Activated naive CD8-positive, alpha-beta T cell treated with anti-CD3 and anti-CD28 coated beads, Interleukin-2, amount 50 U/mL, for 16 hours (primary cell): ENCODE measurements at regions not wholly inside any gene's neighbourhood (a gene's known extent, or its start where the extent isn't known, plus 50 kb on each side); places are given as distances from the start of the nearest gene placed in this dataset.

Experiments used
- DNase-seq: peaks from one replicate; pipeline ENCODE4 v3.0.0-alpha.2; 2020; ENCODE audit warnings: low read depth, low spot score

DNA sequence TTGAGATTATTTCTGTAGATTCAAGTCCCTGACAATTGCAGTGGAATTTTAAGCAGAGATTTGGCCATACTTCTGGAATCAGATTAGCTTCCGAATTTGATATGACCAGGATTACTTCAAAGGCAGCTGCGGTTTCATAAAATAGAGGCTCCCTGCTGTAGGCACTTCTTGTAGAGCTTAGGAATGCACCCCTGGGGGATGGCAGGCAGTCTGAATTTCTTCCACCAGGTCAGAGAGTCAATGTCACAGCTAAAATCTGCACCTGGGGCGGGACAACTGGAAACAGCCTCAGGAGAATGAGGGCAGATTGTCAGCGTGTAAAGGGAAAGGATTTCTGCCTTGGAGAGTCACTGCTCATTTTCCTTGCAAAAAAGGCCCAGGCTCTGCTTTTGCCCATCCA is 182.6 kb downstream of the ARRDC4 start:
- no peak for DNase-seq

DNA sequence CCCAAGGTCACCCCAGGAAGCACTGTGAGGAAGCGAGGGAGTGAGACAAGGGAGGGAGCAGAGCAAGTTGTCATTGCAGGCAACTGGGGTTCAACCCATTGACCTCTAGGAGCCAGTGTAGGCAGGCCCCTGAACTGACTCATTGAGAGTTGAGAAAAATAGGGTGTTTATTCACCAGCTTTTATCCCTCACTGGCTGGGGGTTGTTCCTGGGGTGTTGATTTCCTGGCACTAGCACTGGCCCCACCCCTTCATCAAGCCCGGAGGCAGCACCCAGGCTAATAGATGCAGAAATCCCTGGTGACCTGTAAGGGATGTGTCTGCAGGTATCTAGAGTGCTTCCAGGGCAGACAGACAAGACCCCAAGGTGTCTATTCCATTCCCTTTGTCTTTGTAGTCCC is 183.9 kb downstream of the ARRDC4 start:
- DNase-seq: no peak

DNA sequence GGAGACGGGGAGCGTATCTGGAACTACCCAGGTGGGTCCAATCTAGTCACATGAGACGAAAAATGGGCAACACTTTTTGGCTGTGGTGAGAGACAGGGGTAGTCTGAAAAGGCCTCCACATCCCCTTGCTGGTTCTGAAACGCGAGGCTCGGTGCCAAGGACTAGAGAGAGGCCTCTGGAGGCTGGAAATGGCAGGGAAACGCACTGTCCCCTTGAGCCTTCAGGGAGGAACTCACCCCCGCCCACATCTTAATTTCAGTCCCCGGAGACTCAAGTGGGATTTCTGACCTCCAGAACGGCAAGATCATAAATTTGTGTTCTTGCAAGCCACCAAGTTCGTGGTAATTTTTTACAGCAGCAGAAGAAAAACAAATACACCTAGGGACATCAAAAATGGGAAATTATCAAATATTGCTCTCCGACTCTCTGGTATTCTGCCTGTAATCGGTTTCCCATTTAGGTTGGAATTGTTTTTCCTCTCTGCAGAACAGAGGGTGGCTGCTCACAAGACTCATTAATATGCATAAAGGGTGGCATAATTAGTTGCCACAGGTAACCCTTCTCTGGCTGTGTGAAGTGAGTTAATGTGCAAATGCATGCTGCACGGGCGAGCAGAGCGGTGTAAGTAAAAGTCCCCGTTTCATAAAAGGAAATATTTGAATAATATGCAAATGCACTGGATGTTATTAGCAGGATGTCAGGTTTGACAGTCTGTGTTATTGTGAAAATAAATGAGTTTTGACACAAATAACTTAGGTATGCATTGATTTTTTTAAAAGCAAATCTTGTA is 185.7 kb downstream of the ARRDC4 start:
- no peak for DNase-seq

DNA sequence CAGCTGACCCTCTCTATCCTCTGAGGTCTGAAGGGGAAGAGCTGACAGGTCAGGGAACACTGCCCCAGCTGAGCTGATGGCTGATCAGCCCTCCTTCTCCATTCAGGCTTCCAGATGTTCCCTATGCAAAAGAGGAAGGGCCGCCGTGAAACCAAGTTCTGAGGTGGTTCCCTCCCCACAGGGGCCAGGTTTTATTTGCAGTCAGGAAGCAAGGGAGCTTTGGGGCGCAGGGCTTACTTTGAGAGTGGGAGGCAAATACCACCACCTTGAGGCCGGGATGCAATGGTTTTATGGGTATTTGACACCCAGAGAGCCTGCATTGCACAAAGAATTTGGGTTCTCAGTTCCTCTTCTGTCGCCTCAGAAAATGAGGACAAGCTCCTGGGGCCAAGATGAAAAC is 186.9 kb downstream of the ARRDC4 start:
- DNase-seq: no peak

DNA sequence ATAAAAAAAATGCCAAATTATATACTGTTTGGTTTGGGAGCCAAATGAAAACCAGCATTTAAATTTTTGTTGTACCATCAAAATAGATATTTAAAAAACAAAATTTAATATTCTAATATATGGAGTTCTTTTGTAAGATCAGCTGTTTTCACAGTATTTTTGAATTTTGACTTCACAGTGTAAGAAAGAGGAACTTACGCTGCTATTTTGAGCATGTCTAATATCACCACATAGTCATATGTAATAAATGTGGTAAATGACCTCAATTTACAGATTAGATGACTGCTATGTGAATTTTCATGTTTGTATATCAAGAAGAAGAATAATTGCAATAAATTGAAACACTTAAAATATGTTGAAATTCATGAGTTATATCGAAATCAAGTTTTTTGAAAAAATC is 189.6 kb downstream of the ARRDC4 start:
- DNase-seq: no peak

DNA sequence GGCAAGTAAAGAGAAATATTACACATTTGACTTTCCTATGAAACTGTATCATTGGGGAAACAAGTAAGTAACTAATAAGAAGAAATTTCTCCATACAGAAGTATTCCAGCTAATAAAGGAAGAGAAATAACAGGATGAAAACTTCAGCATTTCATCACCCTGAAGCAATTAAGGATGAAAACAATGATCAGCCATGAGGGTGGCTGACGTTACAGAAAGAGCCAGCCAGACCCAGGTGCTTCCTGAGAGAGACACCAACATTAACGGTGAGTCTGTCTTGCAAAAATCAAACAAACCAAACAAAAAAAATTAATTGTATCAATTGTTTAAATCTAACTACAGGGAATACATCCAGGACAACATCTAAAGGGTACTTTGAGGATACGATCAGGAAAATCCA is 190.0 kb downstream of the ARRDC4 start:
- no peak for DNase-seq

DNA sequence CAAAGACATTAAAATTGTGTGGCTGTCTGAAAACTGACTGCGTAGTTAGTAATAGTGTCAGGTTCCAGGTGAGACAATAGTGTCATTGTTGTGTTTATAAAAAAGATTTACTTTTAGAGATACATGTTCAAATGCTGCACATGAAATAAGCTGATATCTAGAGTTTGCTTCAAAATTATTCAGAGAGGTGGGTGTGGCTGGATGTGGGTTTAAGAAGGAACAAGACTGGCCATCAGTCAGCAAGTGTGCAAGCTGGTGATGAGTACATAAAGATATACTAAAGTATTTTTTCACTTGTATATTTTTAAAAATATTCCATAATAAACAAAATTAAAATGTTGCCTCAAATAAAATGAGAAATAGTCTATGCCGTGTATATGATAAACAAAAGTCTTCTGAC is 190.6 kb downstream of the ARRDC4 start:
- DNase-seq: no peak

DNA sequence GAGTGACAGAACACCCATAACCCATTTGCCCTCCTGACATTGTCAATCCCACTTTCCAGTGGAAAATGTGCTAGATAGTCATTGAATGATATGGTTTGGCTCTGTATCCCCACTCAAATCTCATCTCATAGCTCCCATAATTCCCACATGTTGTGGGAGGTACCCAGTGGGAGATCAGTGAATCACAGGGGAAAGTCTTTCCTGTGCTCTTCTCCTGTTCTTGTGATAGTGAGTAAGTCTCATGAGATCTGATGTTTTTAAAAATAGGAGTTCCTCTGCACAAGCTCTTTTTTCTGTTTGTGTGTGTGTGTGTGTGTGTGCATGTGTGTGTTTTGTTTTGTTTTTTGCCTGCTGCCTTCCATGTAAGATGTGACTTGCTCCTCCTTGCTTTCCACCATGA is 191.7 kb downstream of the ARRDC4 start:
- DNase-seq: no peak

DNA sequence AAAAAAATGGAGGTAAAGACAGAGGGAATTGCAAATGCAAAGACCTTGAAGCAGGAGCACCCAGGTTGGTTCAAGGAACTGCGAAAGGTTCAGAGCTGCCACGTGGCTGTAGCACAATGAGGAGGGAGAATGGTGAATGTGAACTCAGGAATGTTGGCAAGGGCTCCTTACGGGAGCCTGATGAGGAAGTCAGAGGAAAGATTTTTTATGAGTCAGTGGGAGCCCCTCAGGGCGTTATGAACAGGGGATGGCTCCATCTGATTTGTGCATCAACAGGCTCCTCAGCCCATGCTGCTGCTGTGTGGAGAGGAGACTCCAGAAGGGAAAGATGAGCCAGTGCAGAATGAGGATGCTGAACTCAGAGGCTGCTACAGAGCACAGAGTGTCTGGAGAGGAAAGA is 194.4 kb downstream of the ARRDC4 start:
- no peak for DNase-seq

DNA sequence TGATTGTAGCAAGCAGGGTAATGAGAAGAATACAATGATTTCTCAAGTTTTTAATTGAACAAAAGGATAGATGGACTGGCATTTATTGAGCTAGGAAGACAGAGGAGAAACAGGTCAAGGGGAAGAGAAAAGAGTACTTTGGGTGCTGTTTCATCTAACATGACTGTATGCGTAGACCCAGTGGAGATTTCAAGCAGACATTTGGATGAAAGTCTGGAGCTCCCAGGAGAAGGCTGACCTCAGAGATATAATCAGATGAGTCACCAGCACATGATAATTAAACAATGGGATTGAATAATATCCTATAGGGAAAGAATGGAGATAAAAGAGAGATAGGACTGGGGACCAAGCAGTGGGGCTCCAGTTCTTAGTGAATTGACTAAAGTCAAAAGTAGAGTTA is 194.9 kb downstream of the ARRDC4 start:
- no peak for DNase-seq

DNA sequence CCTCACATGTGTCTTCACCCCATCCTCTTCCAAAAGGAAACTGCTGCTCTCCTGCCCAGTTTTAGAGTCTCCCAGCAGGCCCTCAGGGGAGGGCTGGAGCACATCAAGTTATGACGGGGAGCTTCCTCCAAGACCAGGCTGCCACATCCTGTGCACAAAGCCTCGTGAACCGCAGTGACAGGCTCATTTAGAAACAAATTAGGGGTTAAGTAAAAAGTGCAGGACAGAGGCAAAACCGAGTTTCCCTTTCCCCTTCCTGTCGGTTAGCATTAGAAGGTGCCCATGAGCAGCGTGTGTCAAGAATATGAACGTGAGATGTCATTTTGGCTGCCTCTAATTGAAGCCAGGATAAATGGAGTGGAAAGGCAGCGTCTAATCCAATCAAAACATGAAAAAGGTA is 199.7 kb downstream of the ARRDC4 start:
- no peak for DNase-seq

DNA sequence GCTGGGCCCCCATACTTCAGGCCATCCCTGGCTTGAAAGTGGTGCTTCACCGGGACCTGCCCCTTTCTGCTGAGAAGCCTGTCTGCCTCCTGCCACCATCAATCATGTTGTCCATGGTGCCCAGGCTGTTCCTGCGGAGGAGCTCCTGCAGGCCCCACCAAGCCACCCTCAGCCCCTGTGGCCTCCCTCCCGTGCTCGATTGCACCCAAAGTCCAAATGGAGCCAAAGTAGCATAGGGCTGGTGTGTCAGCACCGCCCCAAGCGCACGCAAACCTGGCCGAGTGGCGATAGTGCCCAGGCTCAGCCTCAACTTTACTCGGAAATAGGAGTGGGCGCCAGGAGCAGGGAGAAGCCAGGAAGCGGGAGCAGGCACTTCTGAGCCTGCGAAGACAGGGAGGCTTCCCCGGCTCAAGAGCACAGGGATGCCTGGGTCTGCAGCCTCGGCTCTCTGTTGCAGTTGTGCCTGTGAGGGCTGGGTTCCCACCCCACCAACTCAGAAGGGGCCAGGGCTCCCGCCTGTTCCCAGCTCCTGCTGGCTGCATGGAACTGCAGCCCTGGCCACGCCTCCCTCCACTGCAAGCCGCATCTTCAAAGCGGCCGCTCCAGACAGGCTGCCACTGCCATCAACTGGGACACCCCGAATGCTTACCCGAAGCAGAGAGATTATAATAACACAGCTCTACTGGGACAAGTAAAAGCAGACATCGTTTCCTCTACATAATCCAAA is 203.0 kb downstream of the ARRDC4 start:
- DNase-seq: no peak

DNA sequence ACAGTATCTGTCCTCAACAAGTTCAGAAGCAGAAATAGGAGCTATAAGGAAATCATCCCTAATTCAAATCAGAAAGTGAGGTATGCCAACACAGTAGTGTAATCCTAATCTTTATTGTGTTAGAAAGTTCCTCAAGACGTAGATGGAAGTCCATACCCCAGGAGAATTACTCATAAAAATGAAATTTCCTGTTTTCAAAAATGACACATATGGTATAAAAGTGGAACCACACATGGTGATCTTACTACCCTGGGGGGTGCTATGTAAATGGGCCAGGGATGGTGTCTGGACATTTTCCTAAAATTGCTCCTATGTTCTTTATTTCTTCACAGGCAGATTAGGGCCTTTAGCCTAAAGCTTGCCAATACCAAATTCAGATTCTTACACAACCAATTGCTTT is 204.1 kb downstream of the ARRDC4 start:
- no peak for DNase-seq

DNA sequence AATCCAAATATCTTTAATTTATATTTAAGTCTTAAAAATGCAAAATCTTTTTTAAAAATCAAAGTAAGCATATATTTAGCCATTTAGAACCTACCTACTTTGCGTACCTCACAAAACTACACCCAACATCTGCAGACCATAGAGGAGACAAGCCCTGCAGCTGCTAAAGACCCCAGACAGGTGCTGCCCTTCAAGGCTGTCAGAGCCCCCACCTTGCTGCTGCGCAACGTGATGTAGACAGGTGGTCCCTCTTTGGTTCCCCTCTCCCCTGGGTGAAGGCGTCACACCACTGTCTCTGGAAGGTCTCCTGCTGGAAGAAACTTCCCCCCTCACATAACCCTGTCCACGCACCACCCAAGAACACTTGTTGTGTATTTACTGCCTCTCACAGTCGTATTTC is 204.5 kb downstream of the ARRDC4 start:
- DNase-seq: no peak

DNA sequence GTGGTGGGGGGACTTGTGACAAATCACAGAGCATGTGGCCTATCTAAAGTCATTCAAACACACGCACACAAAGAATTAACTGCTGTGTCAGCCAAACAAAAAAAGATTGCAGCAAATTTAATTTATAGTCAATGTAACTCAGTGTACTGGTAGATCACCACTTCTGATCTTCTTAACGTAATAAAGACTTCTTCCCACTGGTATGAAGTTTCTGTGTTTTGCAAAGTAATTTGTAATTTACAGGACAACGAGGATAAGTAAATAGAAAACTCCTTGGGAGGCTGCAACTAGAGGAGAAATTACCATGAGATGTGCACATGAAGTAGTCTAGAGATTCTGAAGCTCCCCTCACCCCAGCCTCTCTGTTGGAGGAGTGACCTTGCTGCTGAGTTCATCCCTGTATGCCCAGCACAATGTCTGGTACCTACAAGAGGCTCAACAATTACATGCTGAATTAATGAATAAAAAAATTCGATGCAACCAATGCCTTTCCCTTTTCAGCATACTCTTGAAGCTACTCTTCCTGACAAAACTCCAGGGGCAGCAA is 207.3 kb downstream of the ARRDC4 start:
- DNase-seq: no peak

DNA sequence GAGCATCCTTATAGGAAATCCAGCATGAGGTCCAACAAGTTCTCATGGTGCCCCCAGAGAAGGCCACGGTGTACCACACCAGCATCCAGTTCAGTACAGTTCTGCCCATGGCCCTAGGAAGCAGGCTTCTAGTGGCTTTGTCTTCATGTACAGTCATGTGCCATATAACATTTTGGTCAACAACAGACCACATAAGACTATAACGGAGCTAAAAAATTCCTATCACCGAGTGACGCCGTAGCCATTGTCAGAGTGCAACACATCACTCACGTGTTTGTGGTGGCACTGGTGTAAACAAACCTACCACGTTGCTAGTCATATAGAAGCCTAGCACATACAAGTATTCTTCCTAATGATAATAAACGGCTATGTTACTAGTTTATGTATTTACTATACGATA is 209.0 kb downstream of the ARRDC4 start:
- DNase-seq: no peak

DNA sequence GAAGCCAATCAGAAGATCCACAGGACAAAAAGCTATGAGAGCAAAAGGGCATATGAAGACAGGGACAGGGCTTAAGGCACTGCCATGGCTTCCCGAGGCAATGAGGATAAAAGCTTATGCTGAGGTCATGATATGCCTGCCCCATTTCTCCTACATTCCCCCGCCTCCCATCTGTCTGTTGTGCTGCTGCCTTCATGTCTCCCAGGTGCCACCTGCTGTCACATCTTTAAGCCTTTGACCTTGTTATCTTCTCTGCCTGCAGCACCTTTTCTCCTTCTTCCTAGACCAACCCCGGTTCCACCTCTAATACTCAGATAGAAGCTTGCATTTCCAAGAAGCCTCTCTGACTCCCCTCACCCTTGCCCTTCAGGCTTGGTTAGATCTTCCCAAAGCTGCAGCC is 213.8 kb downstream of the ARRDC4 start:
- DNase-seq: no peak

DNA sequence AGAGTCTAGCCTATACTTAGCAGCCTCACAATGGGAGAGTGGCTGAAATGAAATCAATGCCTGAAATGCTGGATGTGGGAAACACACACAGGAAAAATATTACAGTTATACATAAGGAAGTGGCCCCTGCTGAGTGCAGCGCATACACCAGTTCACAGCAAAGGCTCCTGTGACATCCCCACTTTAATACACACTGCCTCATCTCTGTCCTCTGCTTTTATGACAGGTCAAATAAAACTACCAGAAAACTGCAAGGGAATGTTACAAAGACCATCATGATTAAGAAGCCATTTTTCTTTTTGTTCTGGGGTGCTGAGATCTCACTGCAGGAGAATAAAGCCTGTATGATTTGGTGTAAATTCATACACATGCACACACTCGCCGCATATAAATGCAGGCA is 214.3 kb downstream of the ARRDC4 start:
- DNase-seq: no peak

DNA sequence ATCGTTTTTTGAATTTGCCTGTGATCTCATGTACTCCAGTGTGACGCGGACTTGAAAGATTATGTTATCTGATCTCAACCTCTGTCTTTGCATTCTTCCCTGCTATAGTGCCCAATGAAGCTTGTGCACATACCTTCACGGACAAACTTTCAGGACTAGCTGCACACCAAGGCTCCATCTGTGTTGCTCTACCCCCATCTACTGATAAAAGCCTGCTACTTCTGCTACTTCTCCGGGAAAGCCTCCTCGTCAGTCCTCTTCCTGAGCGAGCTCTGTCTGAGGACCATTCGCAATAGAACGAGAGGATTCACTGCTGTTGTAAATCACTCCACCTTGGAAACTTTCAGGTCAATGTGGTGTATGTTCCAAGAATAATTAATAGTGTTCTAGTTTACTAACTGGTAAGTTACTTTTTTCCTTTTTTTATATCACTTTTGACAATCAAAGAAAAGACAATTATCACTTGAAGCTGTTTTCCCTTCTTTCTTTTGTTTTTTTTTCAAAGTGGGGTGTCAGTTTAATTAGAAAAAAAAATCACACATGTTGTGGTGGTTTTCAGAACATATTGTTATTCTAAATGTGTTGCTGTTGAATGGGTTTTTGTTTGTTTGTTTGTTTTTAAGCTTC is 217.6 kb downstream of the ARRDC4 start:
- DNase-seq: no peak

DNA sequence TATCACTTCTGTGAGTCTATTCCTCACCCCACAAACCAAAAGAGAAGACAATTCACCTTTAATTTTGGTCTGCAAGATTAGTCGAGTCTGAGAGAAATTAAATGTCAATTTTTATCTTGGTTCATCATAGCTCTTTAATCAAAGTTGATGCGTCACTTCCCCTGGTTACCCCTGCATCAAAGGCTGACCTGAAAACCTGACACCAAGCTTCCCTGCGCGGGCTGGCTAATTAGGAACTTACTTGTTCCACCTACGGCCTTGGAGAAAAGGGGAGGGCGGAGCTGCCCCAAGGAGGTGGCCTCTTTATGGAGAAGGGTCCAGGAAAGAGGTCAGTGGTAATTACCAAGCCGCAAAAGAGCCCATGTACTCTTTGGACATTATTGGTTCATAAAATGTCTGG is 218.4 kb downstream of the ARRDC4 start:
- DNase-seq: no peak

DNA sequence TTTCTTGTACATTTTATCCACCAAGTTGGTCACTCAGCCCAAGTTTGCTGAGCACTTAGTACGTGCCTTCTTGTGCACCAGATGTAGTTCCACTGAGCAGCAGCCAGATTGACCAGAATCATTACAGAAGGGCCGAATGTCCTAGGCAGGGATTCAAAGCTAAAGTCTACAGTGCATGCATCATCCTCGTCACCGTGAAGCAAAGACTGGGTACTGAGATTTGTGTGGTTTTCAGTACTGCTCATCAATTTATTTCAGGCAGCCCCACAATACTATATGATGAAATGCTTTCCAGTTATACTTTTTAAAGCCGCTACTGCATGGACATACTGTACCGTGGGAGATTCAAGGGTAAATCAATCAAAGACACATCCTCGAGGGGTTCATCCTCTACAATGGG is 227.0 kb downstream of the ARRDC4 start:
- DNase-seq: no peak

DNA sequence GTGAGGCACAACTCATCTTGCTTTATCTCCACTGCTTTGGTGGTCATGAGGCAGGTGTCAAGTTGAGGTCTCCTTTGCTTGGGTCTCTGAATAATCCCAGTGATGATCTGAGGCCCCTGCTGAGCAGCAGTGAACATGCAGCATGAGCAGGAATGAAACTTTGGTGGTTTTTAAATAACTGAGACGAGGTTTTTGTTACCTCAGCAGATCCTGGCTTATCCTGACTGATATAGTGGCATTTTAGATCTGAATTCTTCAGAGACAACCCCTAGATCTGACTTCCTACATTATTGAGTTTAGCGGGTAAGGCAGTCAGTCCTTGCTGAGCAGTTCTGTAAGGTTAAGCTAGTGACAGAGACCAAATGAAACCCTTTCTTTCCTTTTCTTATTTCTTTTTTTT is 230.4 kb downstream of the ARRDC4 start:
- DNase-seq: no peak

DNA sequence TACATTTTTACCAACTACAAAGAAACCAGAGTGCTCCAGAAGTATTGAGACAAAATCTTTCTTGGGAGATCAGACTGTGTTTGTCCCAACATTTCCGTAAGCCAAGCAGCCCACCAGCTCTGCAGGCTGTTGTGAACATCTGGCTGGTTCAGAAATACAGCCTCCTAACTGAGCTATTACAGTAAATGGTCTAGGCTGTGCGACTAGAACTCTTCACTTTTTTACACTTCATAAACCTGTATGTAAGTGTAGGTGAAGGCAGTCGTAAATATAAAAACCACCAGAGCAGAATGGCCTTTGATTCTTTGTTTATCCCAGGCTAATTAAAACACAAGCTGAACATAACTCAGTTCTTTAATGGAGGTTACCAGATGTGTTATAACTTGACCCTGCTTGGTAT is 235.3 kb downstream of the ARRDC4 start:
- no peak for DNase-seq
